WTC11 (cell line): ENCODE measurements at regions not wholly inside any gene's neighbourhood (a gene's known extent, or its start where the extent isn't known, plus 50 kb on each side); places are given as distances from the start of the nearest gene placed in this dataset.

ENCODE experiments used
- ATAC-seq: fragments of 200-7000 bp; cut with Tn5 transposase; 2 replicates; pipeline ENCODE4 v1.10.0; 2021; ENCODE audit warnings: mild to moderate bottlenecking, moderate library complexity
- CTCF ChIA-PET: fragments of 300-600 bp; sonication (Branson Sonifier 250); formaldehyde crosslinking; loops from one replicate; lab custom pipeline; 2021; ENCODE audit warnings: antibody characterized with exemption; lab: Charles Lee
- POLR2A ChIA-PET: fragments of 350-600 bp; sonication (Branson Sonifier 250); formaldehyde crosslinking; loops from one replicate; lab custom pipeline; 2021; ENCODE audit warnings: antibody characterized with exemption; lab: Charles Lee
- DNase-seq: peaks from one replicate; pipeline ENCODE4 v3.0.0; 2021; ENCODE audit warnings: low spot score
- H3K27ac Mint-ChIP-seq: 2 replicates; pipeline ENCODE4 v1.8.0; 2021; ENCODE audit warnings: mixed read lengths
- H3K27me3 Mint-ChIP-seq: 2 replicates; pipeline ENCODE4 v1.8.0; 2021; ENCODE audit warnings: low read depth, mild to moderate bottlenecking, moderate library complexity, mixed read lengths
- H3K36me3 Mint-ChIP-seq: 2 replicates; pipeline ENCODE4 v1.8.0; 2021; ENCODE audit warnings: mixed read lengths
- H3K4me1 Mint-ChIP-seq: 2 replicates; pipeline ENCODE4 v1.8.0; 2022; ENCODE audit warnings: mixed read lengths
- H3K4me3 Mint-ChIP-seq: 2 replicates; pipeline ENCODE4 v1.8.0; 2021; ENCODE audit warnings: mild to moderate bottlenecking, moderate library complexity, mixed read lengths
- H3K9me3 Mint-ChIP-seq: 2 replicates; pipeline ENCODE4 v1.8.0; 2021; ENCODE audit warnings: mixed read lengths
- AR ChIP-seq: fragments of 250-450 bp; sonication (Bioruptor Pico); IDR thresholded peaks from 2 replicates; pipeline ENCODE4 v1.9.0; 2021; ENCODE audit warnings: mild to moderate bottlenecking
- ATF6 ChIP-seq: sonication (generic); formaldehyde crosslinking; IDR thresholded peaks from 2 replicates; pipeline ENCODE4 v1.8.1; 2023; ENCODE audit warnings: mild to moderate bottlenecking, missing genetic modification reagents
- CBFB ChIP-seq: sonication (generic); formaldehyde crosslinking; IDR thresholded peaks from 2 replicates; pipeline ENCODE4 v1.8.1; 2022; ENCODE audit warnings: mild to moderate bottlenecking, low read depth, missing genetic modification reagents
- CDX4 ChIP-seq: fragments of 250-450 bp; sonication (Bioruptor Pico); IDR thresholded peaks from 2 replicates; pipeline ENCODE4 v1.9.0; 2021; ENCODE audit warnings: moderate library complexity, mild to moderate bottlenecking, inconsistent platforms, borderline replicate concordance
- E2F5 ChIP-seq: sonication (generic); formaldehyde crosslinking; IDR thresholded peaks from 2 replicates; pipeline ENCODE4 v1.8.1; 2022; ENCODE audit warnings: mild to moderate bottlenecking, moderate library complexity, missing genetic modification reagents
- MAX ChIP-seq: sonication (generic); formaldehyde crosslinking; IDR thresholded peaks from 2 replicates; pipeline ENCODE4 v1.8.0; 2022; ENCODE audit warnings: mild to moderate bottlenecking, missing genetic modification reagents
- MXD4 ChIP-seq: fragments of 250-450 bp; sonication (Bioruptor Pico); IDR thresholded peaks from 2 replicates; pipeline ENCODE4 v1.8.0; 2021; ENCODE audit warnings: mild to moderate bottlenecking, moderate library complexity, borderline replicate concordance
- NR1H2 ChIP-seq: sonication (generic); formaldehyde crosslinking; IDR thresholded peaks from 2 replicates; pipeline ENCODE4 v1.9.0; 2021; ENCODE audit warnings: mild to moderate bottlenecking, moderate library complexity, missing genetic modification reagents
- PREB ChIP-seq: sonication (generic); formaldehyde crosslinking; IDR thresholded peaks from 2 replicates; pipeline ENCODE4 v1.8.1; 2022; ENCODE audit warnings: mild to moderate bottlenecking, missing genetic modification reagents, moderate library complexity, borderline replicate concordance
- RELA ChIP-seq: sonication (generic); formaldehyde crosslinking; IDR thresholded peaks from 2 replicates; pipeline ENCODE4 v1.8.1; 2022; ENCODE audit warnings: missing genetic modification reagents, mild to moderate bottlenecking, borderline replicate concordance
- SMAD4 ChIP-seq: sonication (generic); formaldehyde crosslinking; IDR thresholded peaks from 2 replicates; pipeline ENCODE4 v1.8.0; 2022; ENCODE audit warnings: mild to moderate bottlenecking, missing genetic modification reagents
- SP1 ChIP-seq: sonication (generic); formaldehyde crosslinking; conservative IDR thresholded peaks from 2 replicates; pipeline ENCODE4 v1.8.1; 2022; ENCODE audit warnings: missing genetic modification reagents
- ZNF121 ChIP-seq: sonication (generic); formaldehyde crosslinking; IDR thresholded peaks from 2 replicates; pipeline ENCODE4 v1.8.0; 2023; ENCODE audit warnings: missing genetic modification reagents
- ZNF219 ChIP-seq: sonication (generic); formaldehyde crosslinking; IDR thresholded peaks from 2 replicates; pipeline ENCODE4 v1.8.0; 2023; ENCODE audit warnings: missing genetic modification reagents, mild to moderate bottlenecking, borderline replicate concordance
- ZNF396 ChIP-seq: fragments of 250-450 bp; sonication (Bioruptor Pico); IDR thresholded peaks from 2 replicates; pipeline ENCODE4 v1.8.0; 2021; ENCODE audit warnings: mild to moderate bottlenecking, moderate library complexity, borderline replicate concordance
- ZNF423 ChIP-seq: fragments of 250-450 bp; sonication (Bioruptor Pico); IDR thresholded peaks from 2 replicates; pipeline ENCODE4 v2.1.2; 2022; ENCODE audit warnings: mild to moderate bottlenecking, moderate library complexity
- ZNF425 ChIP-seq: fragments of 250-450 bp; sonication (Bioruptor Pico); conservative IDR thresholded peaks from 2 replicates; pipeline ENCODE4 v1.9.0; 2021; ENCODE audit warnings: mild to moderate bottlenecking

GRCh38 chr2:240233885-240234502 lies 93.5 kb upstream of the OTOS start:
- TF ChIP-seq ATF6 (CRISPR knock-in tag), result no peak
- TF ChIP-seq CBFB (CRISPR knock-in tag), result no peak
- 0 out of 2 replicates have a peak, but pooled peaks have one; percentile 29 for TF ChIP-seq ZNF423 (CRISPR knock-in tag)
- TF ChIP-seq RELA (CRISPR knock-in tag), result no peak
- TF ChIP-seq, all 79 proteins: peak for 1

GRCh38 chr2:240234503-240234951 lies 94.1 kb upstream of the OTOS start:
- peaks cover 14% of the 10 kb centered on the region for H3K9me3 Mint-ChIP-seq
- H3K27ac Mint-ChIP-seq, result no peak overlapping the region
- DNase-seq, result no peak
- no peak for TF ChIP-seq NR1H2
- TF ChIP-seq MXD4 (CRISPR knock-in tag), result no peak
- no peak for TF ChIP-seq SP1 (CRISPR knock-in tag)
- no peak for TF ChIP-seq AR (CRISPR knock-in tag)
- TF ChIP-seq E2F5 (CRISPR knock-in tag), result no peak
- no peak for TF ChIP-seq MAX (CRISPR knock-in tag)
- no peak for TF ChIP-seq ZNF121 (CRISPR knock-in tag)
- no peak for TF ChIP-seq CDX4
- TF ChIP-seq ZNF396, result no peak
- TF ChIP-seq ZNF219 (CRISPR knock-in tag), result no peak
- no peak for TF ChIP-seq ZNF425 (CRISPR knock-in tag)
- TF ChIP-seq PREB, result no peak
- no peak for TF ChIP-seq SMAD4 (CRISPR knock-in tag)
- TF ChIP-seq, all 79 proteins: peak for 0
- Mint-ChIP-seq H3K4me1 (peaks cover 10% of the 10 kb centered on the region), H3K4me3 (no peak overlapping the region), H3K27me3 (peaks cover 8% of the 10 kb centered on the region; the same call in 1 of the 2 replicates), H3K36me3 (no peaks in the 10 kb centered on the region; the same call in 1 of the 2 replicates)
- ChIA-PET CTCF (interaction anchor here (2.3 to 2.6 kb wide), 2 partner anchors 19 to 205 kb away, joined by 12 to 14 read pairs; no protein-coding TSS in a partner anchor), POLR2A (no interaction called here)
- ATAC-seq, result no peak

More at GRCh38 chr2:240233885-240234502, 93.5 kb upstream of the OTOS start:
- CTCF ChIA-PET, result interaction anchor here (0.6 to 2.7 kb wide), 32 partner anchors 8 to 346 kb away, joined by 3 to 20 read pairs (median 6); partner anchors contain the start of gene GPC1
- no peak for ATAC-seq
- Mint-ChIP-seq H3K36me3 (no peaks in the 10 kb centered on the region; the same call in 1 of the 2 replicates), H3K27ac (no peak overlapping the region), H3K4me3 (peak overlapping the region; percentile 57), H3K4me1 (peaks cover 10% of the 10 kb centered on the region), H3K9me3 (peaks cover 14% of the 10 kb centered on the region), H3K27me3 (peaks cover 8% of the 10 kb centered on the region; the same call in 1 of the 2 replicates)
- peak; percentile 9 for DNase-seq
- POLR2A ChIA-PET, result no interaction called here
